GM21515 (cell line): ENCODE measurements at regions not wholly inside any gene's neighbourhood (a gene's known extent, or its start where the extent isn't known, plus 50 kb on each side); places are given as distances from the start of the nearest gene placed in this dataset.

Source experiments
- ATAC-seq: cut with Tn5 transposase; IDR thresholded peaks from one replicate; pipeline ENCODE4 v1.9.1; 2021; ENCODE audit not compliant: unreplicated experiment

- no peak for ATAC-seq
These were observed 337.6 kb downstream of the DHX35 start for GRCh38 chr20:39299783-39300182.

GRCh38 chr20:39298571-39299506, 336.7 kb downstream of the DHX35 start:
- no peak for ATAC-seq

GRCh38 chr20:39298121-39298520, 336.0 kb downstream of the DHX35 start:
- ATAC-seq = no peak

GRCh38 chr20:39295301-39295700, 333.2 kb downstream of the DHX35 start:
- no peak for ATAC-seq

GRCh38 chr20:39294137-39294725, 332.1 kb downstream of the DHX35 start:
- no peak for ATAC-seq

GRCh38 chr20:39292193-39292736, 330.1 kb downstream of the DHX35 start:
- no peak for ATAC-seq

- no peak for ATAC-seq
These were observed 329.2 kb downstream of the DHX35 start for GRCh38 chr20:39291301-39291700.

GRCh38 chr20:39290575-39290974, 328.4 kb downstream of the DHX35 start:
- no peak for ATAC-seq

GRCh38 chr20:39289831-39290230, 327.7 kb downstream of the DHX35 start:
- no peak for ATAC-seq

GRCh38 chr20:39289316-39289715, 327.2 kb downstream of the DHX35 start:
- ATAC-seq = no peak

GRCh38 chr20:39283464-39283863, 321.3 kb downstream of the DHX35 start:
- ATAC-seq = no peak

GRCh38 chr20:39282619-39283092, 320.5 kb downstream of the DHX35 start:
- no peak for ATAC-seq

- no peak for ATAC-seq
These were observed 318.7 kb downstream of the DHX35 start for GRCh38 chr20:39280875-39281274.

GRCh38 chr20:39278230-39278788, 316.2 kb downstream of the DHX35 start:
- no peak for ATAC-seq

GRCh38 chr20:39277185-39277584, 315.0 kb downstream of the DHX35 start:
- no peak for ATAC-seq

- ATAC-seq = no peak
These were observed 308.9 kb downstream of the DHX35 start for GRCh38 chr20:39270837-39271604.

- ATAC-seq = no peak
These were observed 307.5 kb downstream of the DHX35 start for GRCh38 chr20:39269493-39270217.

- ATAC-seq = peak; percentile 73
These were observed 306.9 kb downstream of the DHX35 start for GRCh38 chr20:39268981-39269461.

- ATAC-seq = no peak
These were observed 306.4 kb downstream of the DHX35 start for GRCh38 chr20:39268491-39268951.

- ATAC-seq = no peak
These were observed 304.8 kb downstream of the DHX35 start for GRCh38 chr20:39266989-39267388.
